ENCODE measurements at regions not wholly inside any gene's neighbourhood (a gene's known extent, or its start where the extent isn't known, plus 50 kb on each side); places are given as distances from the start of the nearest gene placed in this dataset.

DNA sequence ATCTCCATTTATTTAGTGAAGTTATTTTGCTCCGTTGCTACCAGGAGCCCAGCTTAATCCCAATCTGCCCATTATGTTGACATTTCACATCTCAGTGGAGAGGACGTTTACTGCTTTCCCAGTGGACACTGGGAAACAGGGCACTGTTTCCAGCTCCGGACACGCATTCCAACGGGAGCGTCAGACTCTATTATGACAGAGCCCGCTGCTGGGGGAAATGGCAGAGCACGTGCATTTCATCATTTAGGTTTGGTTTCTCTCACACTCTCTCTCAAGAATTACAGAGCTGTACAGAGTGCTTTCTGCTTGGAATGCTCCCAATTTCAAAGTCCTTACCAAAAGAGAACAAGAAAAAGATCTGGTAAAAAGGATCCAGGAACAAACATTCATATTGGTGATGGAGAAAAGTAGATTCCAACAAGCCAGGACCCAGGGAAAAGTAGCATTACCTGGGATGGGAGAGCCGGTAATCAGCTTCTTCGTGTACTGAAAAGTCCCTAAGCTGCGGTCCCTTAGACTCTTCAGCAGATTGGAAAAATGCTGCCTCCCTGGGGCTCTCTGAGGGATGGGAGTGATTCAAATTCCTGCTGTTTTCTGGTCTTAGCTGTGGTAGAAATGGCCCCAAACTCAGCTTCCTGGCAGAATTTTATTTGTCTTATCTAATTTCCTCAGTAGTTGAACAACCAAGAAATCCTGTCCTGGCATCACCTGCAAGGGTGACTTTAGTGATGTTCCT, 136.0 kb upstream of the THBS1 start:
- no peak for DNase-seq

DNA sequence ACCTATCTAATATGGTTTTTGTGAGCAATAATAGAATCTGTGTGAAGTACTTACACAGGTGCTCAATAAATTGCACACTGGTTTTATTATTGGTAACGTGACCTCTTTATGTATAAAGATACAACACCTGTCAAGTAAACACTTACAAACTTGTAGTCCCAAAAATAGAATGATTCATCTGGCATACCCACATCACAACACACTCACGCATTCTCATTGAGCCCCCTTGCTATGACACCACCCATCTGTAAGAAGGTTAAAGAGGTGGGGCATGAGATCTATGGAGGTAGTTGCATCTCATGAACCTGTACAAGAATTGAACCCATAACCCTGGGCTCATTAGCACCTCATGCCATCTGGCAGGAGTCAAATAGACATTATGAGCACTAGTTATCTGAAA, 134.9 kb upstream of the THBS1 start:
- no peak for DNase-seq

DNA sequence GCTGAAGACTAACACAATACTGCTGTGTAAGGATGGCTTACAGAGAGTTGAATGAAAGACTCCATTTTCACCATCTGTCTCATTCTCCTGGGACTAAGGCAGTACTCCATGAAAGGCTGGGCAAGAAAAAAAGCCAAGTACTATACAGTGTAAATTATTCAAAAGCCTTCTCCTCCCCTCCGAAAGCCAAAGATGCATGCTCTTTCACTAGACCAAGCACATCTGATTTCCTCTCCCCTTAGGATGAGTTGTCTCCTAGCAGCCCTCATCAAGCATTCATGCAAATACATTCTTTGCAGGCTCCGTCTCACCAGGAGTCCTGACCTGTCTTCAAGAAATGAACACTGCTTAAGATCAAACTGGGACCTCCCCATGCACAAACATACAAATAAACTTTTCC, 133.5 kb upstream of the THBS1 start:
- no peak for DNase-seq

DNA sequence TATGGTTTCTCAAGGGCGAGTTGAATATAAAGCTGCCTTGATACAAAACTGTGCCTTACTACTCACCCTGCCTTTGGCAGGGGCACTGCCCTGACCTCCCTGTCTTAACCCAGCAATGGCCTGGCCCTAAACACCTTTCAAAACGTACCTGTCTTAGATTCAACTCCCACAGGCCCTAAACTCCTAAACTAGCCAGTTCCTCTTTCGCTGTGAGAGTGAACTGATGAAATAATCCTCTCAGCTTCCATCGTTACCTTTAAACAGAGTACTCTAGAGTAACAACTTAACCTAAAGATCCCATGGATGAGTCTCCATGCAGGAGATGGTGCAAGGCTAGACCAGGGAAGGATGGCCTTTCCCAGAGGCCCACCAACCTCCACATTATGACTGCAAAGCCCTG, 133.0 kb upstream of the THBS1 start:
- DNase-seq = no peak

DNA sequence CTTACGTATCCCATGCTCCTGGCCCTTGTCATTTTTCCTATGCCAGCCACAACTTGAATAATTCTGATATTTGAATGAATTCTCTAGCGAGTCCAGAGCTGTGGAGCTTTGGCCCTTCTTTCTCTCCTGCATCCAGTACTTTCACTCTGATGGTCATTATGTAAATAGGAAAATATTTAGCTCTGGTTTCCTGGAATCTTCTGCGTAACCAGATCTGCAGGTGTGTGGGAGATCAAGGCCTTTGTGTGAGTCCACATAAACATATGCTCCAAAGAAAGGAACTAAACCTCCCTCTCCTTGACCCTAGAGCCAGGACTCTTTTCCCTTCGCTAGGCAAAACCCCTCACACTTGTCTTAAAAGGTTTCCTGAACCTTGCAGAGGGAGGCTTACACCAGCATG, 132.5 kb upstream of the THBS1 start:
- DNase-seq = no peak

DNA sequence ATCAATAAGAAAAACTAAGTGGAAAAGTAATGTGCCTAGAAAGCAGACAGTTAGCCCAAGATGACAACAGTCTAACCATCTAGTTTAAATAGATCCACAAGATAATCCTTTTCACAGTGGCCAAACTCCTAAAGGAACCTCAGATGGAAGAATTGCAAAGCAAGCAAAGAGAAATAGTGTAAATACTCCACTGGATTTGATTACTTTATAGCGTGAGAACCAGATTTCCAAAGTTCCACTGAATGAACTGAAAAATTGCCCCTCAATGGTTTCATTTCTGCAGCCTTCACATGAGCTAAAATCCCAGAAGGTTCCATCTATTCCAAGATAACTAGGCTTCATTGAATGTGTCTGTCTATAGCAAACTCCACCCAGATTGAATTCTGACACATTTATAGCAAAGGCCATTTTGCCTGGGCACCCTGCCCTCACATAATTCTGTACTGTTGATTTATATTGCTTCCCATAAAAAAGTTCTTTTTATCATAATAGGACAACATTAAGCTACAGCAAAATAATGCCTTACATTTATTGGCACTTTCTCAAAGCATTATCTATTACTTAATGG, 129.7 kb upstream of the THBS1 start:
- no peak for DNase-seq

DNA sequence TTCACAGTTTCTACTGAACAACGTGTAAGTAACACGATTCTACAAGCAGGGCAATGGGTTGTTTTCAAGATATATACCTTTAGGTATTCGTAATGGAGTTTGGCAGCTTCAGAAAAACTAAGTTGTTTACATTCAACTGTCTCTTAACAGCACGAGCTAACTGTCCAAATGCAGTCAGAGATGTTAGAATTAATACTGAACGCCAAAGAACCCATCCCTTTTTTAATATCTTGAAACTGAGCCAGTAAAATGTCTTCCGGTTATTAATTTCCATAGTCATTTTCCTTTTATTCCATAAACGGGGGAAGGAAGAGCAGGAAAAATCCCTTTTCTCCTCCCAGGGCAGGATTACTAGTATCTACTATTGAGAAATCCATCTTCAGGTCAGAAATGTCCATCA, 129.0 kb upstream of the THBS1 start:
- no peak for DNase-seq

DNA sequence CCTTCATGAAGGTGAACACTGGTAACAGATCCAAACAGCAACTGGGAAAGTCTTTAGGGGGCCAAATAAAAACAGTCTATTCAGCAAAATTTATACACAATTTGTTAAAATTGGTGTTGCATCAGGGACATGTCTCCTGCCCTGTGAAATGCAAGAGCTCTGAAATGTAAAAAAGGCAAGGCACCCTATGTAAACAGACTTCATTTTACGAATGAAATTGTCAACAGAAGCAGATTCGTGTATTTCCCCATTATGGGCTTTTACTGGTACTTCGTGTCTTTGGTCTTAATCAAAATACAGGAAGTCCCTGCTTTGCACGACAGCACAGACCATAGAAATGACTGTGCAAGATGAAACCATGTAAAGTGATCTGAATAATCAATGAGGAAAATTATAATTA, 127.3 kb upstream of the THBS1 start:
- peak; percentile 31 for DNase-seq

DNA sequence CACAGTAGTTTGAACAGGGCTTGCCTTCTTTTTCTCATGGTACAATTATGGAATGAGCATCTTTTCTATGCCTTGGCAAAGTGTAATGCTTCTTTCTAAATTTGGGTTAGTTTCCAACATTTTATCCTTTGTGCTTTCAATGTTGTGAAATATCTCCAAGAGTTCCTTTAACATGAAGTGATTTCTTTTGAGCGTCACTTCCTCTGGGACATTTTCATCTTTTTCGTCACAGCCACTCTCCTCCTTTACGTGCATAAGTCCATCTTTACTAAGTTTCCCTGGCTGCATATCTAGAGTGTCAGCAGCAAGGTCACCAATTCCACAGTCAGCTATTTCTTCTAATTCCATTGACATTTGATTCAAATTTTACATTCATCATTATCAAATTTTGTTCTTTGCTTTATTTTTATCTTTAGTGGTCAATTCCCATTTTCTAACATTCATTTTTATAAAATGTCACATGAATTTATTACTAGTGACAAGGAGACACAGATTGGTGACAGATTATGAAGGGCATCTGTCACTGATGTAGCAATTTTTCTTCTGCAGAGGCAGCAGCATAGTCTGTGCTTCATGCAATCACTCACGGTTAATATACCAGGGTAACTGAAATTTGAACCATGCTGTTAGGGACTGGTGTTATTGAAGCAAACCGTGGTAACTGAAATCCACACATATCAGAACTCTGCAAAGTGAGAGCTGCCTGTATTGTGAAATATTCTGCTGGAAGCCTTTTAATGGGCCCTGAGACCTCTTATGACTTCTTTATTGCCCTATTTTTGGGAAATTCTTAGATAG, 126.5 kb upstream of the THBS1 start:
- DNase-seq = no peak

DNA sequence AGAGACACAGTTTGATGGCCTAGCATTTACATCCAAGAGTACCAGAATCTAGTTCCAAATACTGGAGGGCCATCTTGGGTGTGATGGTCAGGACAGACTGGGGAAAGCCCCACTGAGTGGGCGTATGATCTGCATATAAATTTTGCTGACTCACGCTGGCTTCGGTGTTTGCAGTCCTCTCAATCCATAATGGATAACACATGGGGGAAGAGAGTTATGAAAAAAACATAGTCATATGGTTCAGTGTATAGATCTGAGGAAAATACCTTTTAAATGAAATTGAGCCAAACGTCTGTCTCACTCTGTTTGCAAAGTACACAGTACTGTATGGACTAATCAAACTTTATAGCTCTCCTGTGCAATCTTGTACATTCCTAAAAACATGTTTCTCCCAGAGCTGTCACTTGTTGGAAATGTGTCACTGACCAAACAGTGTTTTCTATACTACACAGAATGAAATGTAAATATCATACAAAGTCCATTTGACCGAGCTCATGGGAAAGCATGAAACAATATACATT, 125.3 kb upstream of the THBS1 start:
- DNase-seq = peak; percentile 14

DNA sequence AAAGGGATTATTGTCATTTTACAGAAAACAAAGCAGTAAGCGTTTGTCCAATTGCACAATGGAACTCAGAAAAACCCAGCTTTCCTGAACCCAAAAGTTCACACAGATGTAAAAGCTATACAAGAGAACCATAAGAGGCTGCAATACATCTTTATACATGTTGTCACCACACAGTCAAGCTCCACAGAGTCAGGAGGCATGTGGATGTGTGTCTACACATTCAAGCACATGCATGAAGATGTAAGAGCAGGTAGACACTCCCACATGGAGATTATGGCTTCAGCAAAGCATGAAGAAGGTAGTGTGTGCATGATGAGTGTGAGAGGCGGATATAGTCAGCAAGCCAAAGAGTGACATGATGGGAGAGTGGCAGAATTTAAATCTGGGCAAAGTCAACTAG, 124.7 kb upstream of the THBS1 start:
- DNase-seq = no peak

DNA sequence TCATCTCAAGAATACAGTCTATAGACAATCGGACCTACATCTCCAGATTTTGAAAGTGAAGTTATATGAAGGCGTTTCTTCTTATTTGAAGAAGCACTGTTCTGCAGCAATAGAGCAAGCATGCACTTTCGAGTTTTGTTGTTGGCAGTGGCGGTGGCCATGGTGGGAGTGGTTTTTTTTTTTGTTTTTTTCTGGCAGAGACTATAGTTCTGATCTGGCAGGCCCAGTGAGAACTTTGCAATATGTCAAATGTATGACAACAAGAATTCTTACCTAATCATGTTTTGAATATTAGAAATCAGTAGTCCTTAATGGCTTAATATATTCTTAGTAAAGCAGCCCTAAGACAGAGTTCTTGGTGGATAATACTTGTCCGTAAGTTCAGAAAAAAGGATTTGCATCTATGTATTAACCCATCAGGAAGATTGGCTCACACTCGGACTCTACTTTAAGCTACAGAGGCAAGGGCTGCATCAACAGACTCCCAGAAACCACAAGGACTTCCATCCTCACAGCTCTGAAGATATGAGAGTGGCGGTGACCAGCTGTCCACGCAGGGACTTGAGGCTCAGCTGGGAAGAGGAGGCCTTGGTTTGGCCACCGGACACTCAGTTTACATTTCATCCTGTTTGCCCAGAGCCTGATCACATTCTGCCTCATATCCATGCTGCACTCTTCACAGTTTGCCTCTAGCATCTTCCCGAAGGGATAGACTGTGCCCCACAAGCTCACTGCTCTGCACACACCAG, 124.1 kb upstream of the THBS1 start:
- no peak for DNase-seq

DNA sequence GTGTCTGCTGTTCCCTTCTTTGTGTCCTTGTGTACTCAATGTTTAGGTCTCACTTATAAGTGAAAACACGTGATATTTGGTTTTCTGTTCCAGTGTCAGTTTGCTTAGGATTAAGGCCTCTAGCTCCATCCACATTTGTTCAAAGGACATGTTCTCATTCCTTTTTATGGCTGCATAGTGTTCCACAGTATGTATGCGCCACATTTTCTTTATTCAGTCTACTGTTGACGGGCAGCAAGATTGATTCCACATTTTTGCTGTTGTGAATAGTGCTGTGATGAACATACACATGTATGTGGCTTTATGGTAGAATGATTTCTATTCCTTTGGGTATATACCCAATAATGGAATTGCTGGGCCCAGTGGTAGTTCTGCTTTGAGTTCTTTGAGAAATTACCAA, 122.7 kb upstream of the THBS1 start:
- no peak for DNase-seq

DNA sequence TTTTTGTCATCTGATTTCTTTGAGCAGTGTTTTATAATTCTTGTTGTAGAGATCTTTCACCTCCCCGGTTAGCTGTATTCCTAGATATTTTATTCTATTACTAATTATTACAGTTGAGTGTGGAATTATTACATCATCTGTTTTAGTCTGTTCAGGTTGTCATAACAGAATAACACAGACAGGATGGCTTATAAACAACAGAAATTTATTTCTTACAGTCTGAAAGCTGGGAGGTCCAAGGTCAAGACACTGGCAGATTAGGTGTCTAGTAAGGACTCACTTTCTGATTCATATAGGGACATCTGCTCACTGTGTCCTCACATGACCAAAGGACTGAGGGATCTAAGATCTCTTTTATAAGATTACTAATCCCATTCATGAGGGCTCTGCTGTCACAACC, 121.3 kb upstream of the THBS1 start:
- DNase-seq = no peak

DNA sequence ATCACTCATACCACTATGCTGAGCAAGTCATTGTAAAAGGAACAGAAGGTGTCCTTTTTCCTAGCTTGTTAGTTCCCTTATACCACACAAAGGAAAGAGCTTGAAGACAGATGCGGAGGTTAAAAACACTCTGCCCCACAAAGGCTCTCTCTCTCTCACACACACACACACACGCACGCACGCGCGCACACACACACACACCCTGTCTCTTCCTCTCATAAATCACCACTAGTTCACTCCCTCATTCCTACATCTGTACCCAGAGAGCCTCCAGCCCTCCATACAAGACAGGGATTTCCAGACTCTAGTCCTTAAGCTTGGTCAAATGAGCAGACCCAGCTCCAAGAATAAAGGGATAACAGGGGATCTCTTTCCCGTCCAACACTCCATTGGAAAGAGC, 120.1 kb upstream of the THBS1 start:
- DNase-seq = no peak

DNA sequence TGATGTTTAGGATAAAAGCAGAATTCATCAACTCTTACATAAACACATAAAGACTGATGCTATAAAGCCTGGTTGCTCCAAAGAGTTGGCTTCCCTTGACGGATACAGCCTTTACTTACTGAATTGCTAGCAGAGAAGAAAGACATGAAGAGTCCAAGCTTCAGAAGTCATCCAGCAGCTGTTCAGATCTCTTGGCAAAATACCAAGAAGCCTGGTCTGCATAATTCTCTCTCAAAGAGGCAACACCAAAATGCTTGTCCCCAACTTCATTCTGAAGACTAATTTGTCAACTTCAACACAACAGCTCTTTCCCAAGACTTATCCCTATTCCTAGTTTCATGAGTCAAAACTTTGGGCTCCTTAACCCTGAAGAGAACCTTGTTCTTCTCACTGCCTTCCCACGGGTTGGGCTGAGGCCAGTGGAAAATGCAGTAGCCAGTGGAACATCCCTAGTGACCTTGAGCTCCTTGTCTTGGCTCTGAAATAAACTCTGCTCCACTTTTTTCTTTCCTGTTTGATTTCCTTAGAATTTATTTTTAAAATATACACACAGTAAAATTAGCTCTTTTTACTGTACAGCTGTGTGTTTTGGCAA, 119.2 kb upstream of the THBS1 start:
- DNase-seq = no peak

DNA sequence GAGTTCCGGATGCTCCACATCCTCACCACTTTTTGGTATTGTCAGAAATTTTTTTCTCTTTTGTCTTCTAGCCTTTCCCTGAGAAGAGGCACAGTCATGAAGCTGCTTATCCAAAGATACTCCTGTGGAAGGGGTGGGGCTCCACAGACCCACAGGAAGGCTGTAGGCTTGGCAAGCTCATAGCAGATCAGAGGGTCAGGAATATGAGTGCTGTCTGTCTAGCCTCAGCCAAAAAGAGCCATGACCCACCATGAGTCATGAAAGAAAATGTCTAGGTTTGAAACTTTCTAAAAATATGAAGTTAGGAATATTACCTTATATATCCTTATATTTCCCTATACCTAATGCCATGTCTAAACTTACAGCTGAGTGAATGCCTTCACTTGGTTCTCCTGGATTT, 118.2 kb upstream of the THBS1 start:
- DNase-seq = no peak

DNA sequence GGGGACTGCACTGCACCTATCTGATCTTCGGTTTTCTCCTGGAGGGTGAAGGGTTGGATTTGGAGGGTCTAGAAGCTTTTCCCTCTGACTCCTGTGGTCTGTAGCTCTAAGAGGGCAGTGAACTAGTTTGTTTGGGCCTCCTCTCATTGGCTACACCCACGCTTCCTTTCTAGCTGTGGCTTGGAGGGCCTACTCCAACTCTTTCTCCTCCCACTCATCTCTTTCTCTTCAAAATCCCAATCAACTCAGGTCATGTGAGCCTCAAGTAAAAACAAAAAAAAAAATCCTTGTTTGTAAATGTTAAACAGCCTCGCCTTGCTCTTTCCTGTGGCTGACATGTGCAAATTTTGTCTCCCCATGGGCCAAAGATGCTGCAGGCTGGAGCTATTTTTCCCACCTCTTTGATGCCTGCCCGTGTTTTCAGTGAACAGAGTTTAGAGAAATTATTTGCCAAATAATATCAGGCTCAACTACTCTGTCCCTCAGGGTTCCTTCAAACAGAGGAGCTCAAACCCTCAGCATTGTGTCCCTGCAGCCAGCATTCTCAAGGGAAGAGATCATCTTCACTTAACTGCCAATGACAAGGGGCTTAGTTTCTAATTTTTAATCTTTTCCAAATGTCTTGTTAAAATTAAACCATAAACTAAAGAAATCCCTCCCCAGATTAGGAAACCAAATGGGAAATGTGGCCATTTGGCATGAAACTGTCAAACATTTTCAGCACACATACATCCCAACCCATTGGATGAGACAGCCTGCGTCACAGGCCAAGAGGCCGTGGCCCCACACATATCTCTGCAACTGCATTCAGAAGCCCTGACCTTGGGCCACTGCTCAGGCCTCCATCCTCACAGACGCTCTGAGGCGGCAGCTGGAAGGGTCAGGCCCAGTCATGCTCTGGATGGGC, 114.8 kb upstream of the THBS1 start:
- DNase-seq = no peak

DNA sequence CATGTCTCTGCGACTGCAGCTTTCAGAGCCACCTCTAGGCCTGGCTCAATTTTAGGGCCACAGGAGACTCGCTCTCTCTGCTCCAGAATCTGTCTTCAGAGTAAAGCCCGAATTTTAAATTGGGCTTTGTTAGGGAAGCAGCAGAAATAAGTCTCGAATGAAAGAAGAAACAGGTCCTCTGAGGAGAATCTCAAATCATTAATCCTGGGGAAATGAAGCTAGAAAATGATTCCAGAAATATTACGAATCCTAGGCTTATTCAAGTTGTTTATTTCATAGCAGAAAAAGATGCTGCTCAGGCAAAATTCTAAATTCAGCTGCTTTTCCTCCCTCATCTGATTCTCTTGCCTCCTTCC, 114.2 kb upstream of the THBS1 start:
- DNase-seq = no peak

DNA sequence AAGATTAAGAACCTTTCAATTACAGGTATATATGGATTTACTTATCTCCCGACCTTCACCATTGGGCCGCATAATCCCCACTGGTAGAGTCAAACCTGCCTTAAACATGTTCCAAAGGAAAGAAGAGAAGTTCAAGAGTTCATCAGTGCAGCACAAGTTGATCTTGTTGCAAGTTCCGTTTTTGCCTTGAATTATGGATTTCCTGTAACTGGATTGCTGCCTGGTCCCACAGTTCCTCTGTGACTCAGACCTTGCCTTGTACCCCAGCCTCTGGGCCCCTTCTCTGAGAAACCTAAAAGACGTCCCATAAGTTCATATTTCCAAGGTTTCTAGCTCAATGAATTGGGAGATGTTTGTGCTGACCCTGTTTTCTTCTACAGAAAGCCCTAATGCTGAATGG, 112.5 kb upstream of the THBS1 start:
- DNase-seq = peak; percentile 64

DNA sequence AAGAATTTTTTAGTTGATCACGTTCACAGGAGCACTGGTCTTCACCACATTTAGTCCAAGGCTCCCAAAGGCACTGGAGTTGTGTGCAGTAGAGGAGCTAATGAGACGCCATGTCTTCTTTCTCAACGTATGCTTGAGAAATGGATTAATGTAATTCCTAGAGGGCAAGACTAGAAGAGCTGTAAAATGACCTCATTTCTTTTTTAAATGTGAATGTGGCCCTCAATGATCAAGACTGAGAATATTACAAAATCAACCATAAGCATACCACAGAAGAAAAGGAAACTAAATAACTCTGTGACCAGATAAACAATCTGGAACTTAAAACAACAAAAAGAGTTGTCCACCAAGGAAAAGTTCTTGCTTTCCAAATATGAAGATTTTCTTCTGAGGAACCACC, 112.1 kb upstream of the THBS1 start:
- DNase-seq = no peak

All from CD4-positive, alpha-beta T cell treated with Interferon gamma for 1 hour (primary cell).